H1 (cell line): ENCODE measurements at regions not wholly inside any gene's neighbourhood (a gene's known extent, or its start where the extent isn't known, plus 50 kb on each side); places are given as distances from the start of the nearest gene placed in this dataset.

Experiments used
- CTCF ChIA-PET: fragments of 300-600 bp; sonication (Branson Sonifier 250); formaldehyde crosslinking; loops from one replicate; lab custom pipeline; 2021; ENCODE audit not compliant: partially characterized antibody; lab: Charles Lee
- POLR2A ChIA-PET: fragments of 300-600 bp; sonication (Branson Sonifier 250); formaldehyde crosslinking; loops from one replicate; lab custom pipeline; 2021; ENCODE audit warnings: inconsistent platforms; ENCODE audit not compliant: partially characterized antibody; lab: Charles Lee
- DNase-seq, 2 experiments: peaks; one replicate each; pipeline versions ENCODE4 v3.0.0 to v3.0.0-alpha.2; 2010 to 2022; ENCODE audit warnings: low spot score in 2 of 2, low read depth in 1 of 2, mixed read lengths in 1 of 2
- FAIRE-seq: peaks from 2 replicates; lab custom pipeline; 2011; peaks lifted over from hg19 to GRCh38; lab: Jason Lieb, UNC
- H2AFZ ChIP-seq: 2 replicates; pipeline ENCODE4 v1.8.1; 2012; ENCODE audit warnings: low read length, inconsistent platforms
- H2AK5ac ChIP-seq: 2 replicates; pipeline ENCODE4 v1.6.1; 2013; ENCODE audit warnings: low read depth, low read length
- H2BK120ac ChIP-seq: replicated peaks from 2 replicates; pipeline ENCODE3; 2013; ENCODE audit warnings: low read depth, low read length, inconsistent platforms
- H2BK12ac ChIP-seq: 2 replicates; pipeline ENCODE4 v1.6.1; 2013; ENCODE audit warnings: low read depth, low read length
- H2BK15ac ChIP-seq: 2 replicates; pipeline ENCODE4 v1.6.1; 2013; ENCODE audit warnings: low read length
- H2BK20ac ChIP-seq: 2 replicates; pipeline ENCODE4 v1.6.1; 2013; ENCODE audit warnings: low read length
- H2BK5ac ChIP-seq: 2 replicates; pipeline ENCODE4 v1.6.1; 2013; ENCODE audit warnings: low read depth, low read length
- H3K14ac ChIP-seq: 2 replicates; pipeline ENCODE4 v1.6.1; 2013; ENCODE audit warnings: inconsistent platforms; ENCODE audit not compliant: insufficient read length
- H3K18ac ChIP-seq: 2 replicates; pipeline ENCODE4 v1.6.1; 2013; ENCODE audit warnings: low read length; ENCODE audit errors: extremely low read depth
- H3K23ac ChIP-seq: 2 replicates; pipeline ENCODE4 v1.6.1; 2013; ENCODE audit warnings: inconsistent platforms; ENCODE audit not compliant: insufficient read length
- H3K23me2 ChIP-seq: 2 replicates; pipeline ENCODE4 v1.6.1; 2013; ENCODE audit warnings: low read depth, low read length
- H3K27ac ChIP-seq: 2 replicates; pipeline ENCODE4 v1.6.1; 2011; ENCODE audit warnings: low read depth, low read length, inconsistent platforms
- H3K27me3 ChIP-seq, 4 experiments: replicated peaks in 1 of 4; 1 replicate in 1 of 4; 2 replicates in 3 of 4; pipeline versions ENCODE4 v1.6.1 to v1.8.1; 2011 to 2013; ENCODE audit warnings: low read length in 3 of 4, mild to moderate bottlenecking in 3 of 4, inconsistent platforms in 2 of 4, mixed read lengths in 2 of 4, moderate library complexity in 1 of 4; ENCODE audit not compliant: control insufficient read depth in 3 of 4, insufficient read depth in 3 of 4; ENCODE audit errors: extremely low read depth in 1 of 4
- H3K36me3 ChIP-seq, 4 experiments: 2 replicates each; pipeline versions ENCODE4 v1.6.1 to v1.8.1; 2011 to 2013; ENCODE audit warnings: mild to moderate bottlenecking in 4 of 4, low read length in 3 of 4, moderate library complexity in 2 of 4, control low read depth in 1 of 4, inconsistent platforms in 1 of 4; ENCODE audit not compliant: insufficient read depth in 4 of 4, control insufficient read depth in 2 of 4
- H3K4ac ChIP-seq: replicated peaks from 2 replicates; pipeline ENCODE3; 2013; ENCODE audit warnings: low read length, low read depth, mixed read lengths, inconsistent platforms; ENCODE audit not compliant: insufficient read length
- H3K4me1 ChIP-seq, 4 experiments: replicated peaks in 1 of 4; 1 replicate in 1 of 4; 2 replicates in 3 of 4; pipeline versions ENCODE4 v1.6.1 to v1.8.1; 2011 to 2013; ENCODE audit warnings: low read length in 3 of 4, inconsistent platforms in 2 of 4, mixed read lengths in 1 of 4; ENCODE audit not compliant: insufficient read depth in 4 of 4, control insufficient read depth in 3 of 4
- H3K4me2 ChIP-seq, 2 experiments: 2 replicates each; pipeline versions ENCODE4 v1.6.1 to v1.8.1; 2011 to 2013; ENCODE audit warnings: low read depth in 2 of 2, low read length in 2 of 2, control low read depth in 1 of 2, inconsistent platforms in 1 of 2, mild to moderate bottlenecking in 1 of 2; ENCODE audit not compliant: insufficient read depth in 1 of 2
- H3K4me3 ChIP-seq, 4 experiments: fragments of 200-600, 300-600 bp in 1 of 4; sonication (generic), shearing (Covaris generic), sonication (Bioruptor Twin) in 1 of 4; 2 replicates each; pipeline versions ENCODE4 v1.5.1 to v1.8.1; 2011 to 2016; ENCODE audit warnings: low read length in 4 of 4, low read depth in 3 of 4, control low read depth in 2 of 4, inconsistent platforms in 2 of 4, mild to moderate bottlenecking in 2 of 4, mixed read lengths in 1 of 4, moderate library complexity in 1 of 4; ENCODE audit not compliant: insufficient read depth in 2 of 4; ENCODE audit errors: extremely low read depth in 1 of 4
- H3K56ac ChIP-seq: replicated peaks from 2 replicates; pipeline ENCODE3; 2013; ENCODE audit warnings: low read depth, mild to moderate bottlenecking, mixed read lengths, low read length, inconsistent platforms; ENCODE audit not compliant: insufficient read length
- H3K79me1 ChIP-seq: 2 replicates; pipeline ENCODE4 v1.6.1; 2013; ENCODE audit warnings: low read depth, low read length, control low read depth
- H3K79me2 ChIP-seq, 2 experiments: 2 replicates each; pipeline versions ENCODE4 v1.6.1 to v1.8.1; 2012 to 2013; ENCODE audit warnings: low read length in 2 of 2, mild to moderate bottlenecking in 2 of 2, inconsistent platforms in 1 of 2; ENCODE audit not compliant: insufficient read depth in 2 of 2, control insufficient read depth in 1 of 2
- H3K9ac ChIP-seq, 4 experiments: replicated peaks in 1 of 4; 1 replicate in 1 of 4; 2 replicates in 3 of 4; pipeline versions ENCODE4 v1.6.1 to v1.8.1; 2011 to 2013; ENCODE audit warnings: low read depth in 3 of 4, low read length in 3 of 4, control low read depth in 2 of 4, mild to moderate bottlenecking in 2 of 4, moderate library complexity in 2 of 4, inconsistent platforms in 1 of 4; ENCODE audit errors: extremely low read depth in 1 of 4
- H3K9me3 ChIP-seq, 2 experiments: 2 replicates each; pipeline versions ENCODE4 v1.6.1 to v1.8.1; 2012 to 2013; ENCODE audit warnings: mild to moderate bottlenecking in 2 of 2, moderate library complexity in 2 of 2, control low read depth in 1 of 2, inconsistent platforms in 1 of 2, low read depth in 1 of 2, low read length in 1 of 2, mixed read lengths in 1 of 2; ENCODE audit not compliant: insufficient read depth in 2 of 2
- H4K20me1 ChIP-seq, 2 experiments: replicated peaks in 1 of 2; 2 replicates each; pipeline versions ENCODE3 to v1.8.1; 2011 to 2013; ENCODE audit warnings: inconsistent platforms in 2 of 2, low read length in 2 of 2, mild to moderate bottlenecking in 1 of 2; ENCODE audit not compliant: insufficient read depth in 2 of 2, control insufficient read depth in 1 of 2
- H4K5ac ChIP-seq: 2 replicates; pipeline ENCODE4 v1.6.1; 2013; ENCODE audit warnings: low read length, low read depth, mixed read lengths, inconsistent platforms; ENCODE audit not compliant: insufficient read length
- H4K8ac ChIP-seq: 2 replicates; pipeline ENCODE4 v1.8.0; 2013; ENCODE audit warnings: mild to moderate bottlenecking, moderate library complexity, low read length, inconsistent platforms; ENCODE audit not compliant: insufficient read depth; ENCODE audit errors: extremely low read depth
- H4K91ac ChIP-seq: replicated peaks from 2 replicates; pipeline ENCODE3; 2013; ENCODE audit warnings: low read length, mixed read lengths, inconsistent platforms; ENCODE audit not compliant: insufficient read length
- BCL11A ChIP-seq, 2 experiments: IDR thresholded peaks; one replicate each; pipeline ENCODE4 v1.6.1; 2011; ENCODE audit warnings: low read depth in 2 of 2, low read length in 2 of 2, mild to moderate bottlenecking in 2 of 2
- CEBPB ChIP-seq: IDR thresholded peaks from 2 replicates; pipeline ENCODE4 v1.6.1; 2012; ENCODE audit warnings: low read depth, low read length
- CTCF ChIP-seq, 3 experiments: IDR thresholded peaks; 1 replicate in 2 of 3; 2 replicates in 1 of 3; pipeline versions ENCODE4 v1.5.1 to v1.6.1; 2011; ENCODE audit warnings: low read length in 3 of 3, mild to moderate bottlenecking in 3 of 3, inconsistent platforms in 2 of 3, low read depth in 1 of 3, moderate library complexity in 1 of 3; ENCODE audit not compliant: insufficient read depth in 1 of 3; ENCODE audit errors: control extremely low read depth in 1 of 3
- HDAC6 ChIP-seq: IDR thresholded peaks from one replicate; pipeline ENCODE4 v1.7.1; 2012; ENCODE audit warnings: low read depth, mild to moderate bottlenecking, inconsistent platforms, low read length, moderate library complexity
- NRF1 ChIP-seq: IDR thresholded peaks from 2 replicates; pipeline ENCODE4 v1.6.1; 2011; ENCODE audit warnings: mild to moderate bottlenecking, low read depth, low read length, improper control_type of control experiment
- POLR2A ChIP-seq, 2 experiments: IDR thresholded peaks; 1 replicate in 1 of 2; 2 replicates in 1 of 2; pipeline ENCODE4 v1.6.1; 2011; ENCODE audit warnings: low read depth in 2 of 2, low read length in 2 of 2, mild to moderate bottlenecking in 2 of 2; ENCODE audit errors: control extremely low read depth in 1 of 2
- POLR2AphosphoS5 ChIP-seq: IDR thresholded peaks from 2 replicates; pipeline ENCODE4 v1.6.1; 2011; ENCODE audit warnings: low read depth, low read length
- RFX5 ChIP-seq: IDR thresholded peaks from 2 replicates; pipeline ENCODE4 v1.6.1; 2011; ENCODE audit warnings: low read depth, low read length, improper control_type of control experiment, borderline replicate concordance
- SIX5 ChIP-seq: IDR thresholded peaks from 2 replicates; pipeline ENCODE4 v1.6.1; 2011; ENCODE audit warnings: mild to moderate bottlenecking, low read depth, low read length
- SP1 ChIP-seq: IDR thresholded peaks from 2 replicates; pipeline ENCODE4 v1.6.1; 2011; ENCODE audit warnings: low read depth, low read length
- SP4 ChIP-seq: IDR thresholded peaks from 2 replicates; pipeline ENCODE4 v1.6.1; 2012; ENCODE audit warnings: low read length, inconsistent platforms
- TAF1 ChIP-seq: IDR thresholded peaks from 2 replicates; pipeline ENCODE4 v1.6.1; 2011; ENCODE audit warnings: mild to moderate bottlenecking, low read depth, low read length
- TEAD4 ChIP-seq: IDR thresholded peaks from 2 replicates; pipeline ENCODE4 v1.6.1; 2012; ENCODE audit warnings: low read depth, low read length, inconsistent platforms, mixed read lengths
- WGBS, 2 experiments: shearing (Covaris generic) in 1 of 2; methylation state at CpG; one replicate each; pipeline versions ENCODE4 v1.1.6 to v1.1.7; 2013 to 2015; ENCODE audit warnings: low lambda C conversion rate in 2 of 2, mixed read lengths in 2 of 2, inconsistent platforms in 1 of 2, low coverage in 1 of 2, missing lambda C conversion rate in 1 of 2; ENCODE audit not compliant: insufficient replicate concordance in 2 of 2, insufficient coverage in 1 of 2, insufficient read length in 1 of 2; ENCODE audit errors: extremely low coverage in 1 of 2, missing lambda C conversion rate in 1 of 2; 5-methylcytosine and 5-hydroxymethylcytosine counted together
- TF ChIP-seq, protein P1 (sequence below): IDR thresholded peaks from 2 replicates; pipeline ENCODE4 v1.6.1; 2011; ENCODE audit warnings: low read depth, mild to moderate bottlenecking, low read length; ENCODE audit not compliant: insufficient read depth

DNA sequence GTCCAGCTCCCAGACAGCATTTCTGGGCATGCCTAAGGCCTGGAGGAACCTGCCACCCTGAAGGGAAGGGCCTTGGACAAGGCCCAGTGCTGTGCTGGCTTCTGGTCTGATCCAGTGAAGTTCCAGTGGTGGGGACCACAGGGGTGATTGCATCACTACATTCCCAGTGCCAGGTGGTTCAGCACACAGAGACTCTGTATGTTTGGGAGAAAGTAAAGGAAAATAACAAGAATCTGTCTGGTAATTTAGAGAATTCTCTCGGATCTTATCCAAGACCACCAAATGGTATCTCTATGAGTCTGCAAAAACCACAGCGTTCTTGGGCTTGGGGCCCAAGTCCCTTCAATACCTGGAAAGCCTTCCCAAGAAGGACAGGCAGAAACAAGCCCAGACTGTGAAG lies 131.8 kb upstream of the MAD2L1 start:
- 80% methylated on average over 2 of the region's 2 CpGs; no CpG with 5 or more reads in 1 of the 2 experiments for WGBS, 2 experiments
- no peak for DNase-seq
- FAIRE-seq = no peak
- Histone ChIP-seq H2BK15ac (no peak overlapping the region), H2AK5ac (no peak overlapping the region), H4K5ac (no peak overlapping the region), H4K8ac (no peak overlapping the region), H3K9ac (no peak overlapping the region), H3K14ac (no peak overlapping the region), H3K18ac (no peak overlapping the region), H3K79me2 (no peaks in the 10 kb centered on the region), H2BK20ac (no peak overlapping the region), H3K36me3 (no peaks in the 10 kb centered on the region), H3K9me3 (peaks cover 4% of the 10 kb centered on the region in 2 experiments; a peak in 1 of 4 replicates), H3K27ac (no peak overlapping the region), H3K4ac (no peak overlapping the region), H2BK5ac (no peak overlapping the region), H3K4me3 (no peak overlapping the region), H3K23ac (no peak overlapping the region), H2BK12ac (no peak overlapping the region), H2AFZ (no peak overlapping the region), H4K91ac (no peak overlapping the region), H3K4me2 (no peak overlapping the region), H4K20me1 (no peaks in the 10 kb centered on the region), H3K27me3 (no peaks in the 10 kb centered on the region), H2BK120ac (no peak overlapping the region), H3K23me2 (no peaks in the 10 kb centered on the region), H3K4me1 (peaks cover 0 to 5% (median 0%) of the 10 kb centered on the region in 4 experiments; a peak in 1 of 7 replicates), H3K79me1 (no peaks in the 10 kb centered on the region), H3K56ac (no peak overlapping the region)
- POLR2A ChIA-PET = no interaction called here
- CTCF ChIA-PET = interaction anchor here (1.1 kb wide), 1 partner anchor 303 kb away, joined by 3 read pairs; no protein-coding TSS in a partner anchor
- TF ChIP-seq NRF1 (no peak), RFX5 (no peak), SP4 (no peak), POLR2A (IDR thresholded peaks at IDR 0.05; ENCODE audit: control extremely low read depth in 1 of 2, low read depth in 2 of 2, low read length in 2 of 2) (no peak), CEBPB (no peak), TEAD4 (no peak), SP1 (no peak), HDAC6 (no peak), POLR2AphosphoS5 (no peak), TAF1 (no peak), CTCF (IDR thresholded peaks at IDR 0.05; ENCODE audit: control extremely low read depth in 1 of 3, insufficient read depth in 1 of 3, low read depth in 1 of 3, low read length in 3 of 3) (no peak), SIX5 (no peak), BCL11A (IDR thresholded peaks at IDR 0.05; ENCODE audit: low read depth in 2 of 2, low read length in 2 of 2) (no peak)
- TF ChIP-seq, protein P1, sequence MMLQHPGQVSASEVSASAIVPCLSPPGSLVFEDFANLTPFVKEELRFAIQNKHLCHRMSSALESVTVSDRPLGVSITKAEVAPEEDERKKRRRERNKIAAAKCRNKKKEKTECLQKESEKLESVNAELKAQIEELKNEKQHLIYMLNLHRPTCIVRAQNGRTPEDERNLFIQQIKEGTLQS = no peak
